Lung (tissue), 11 donors: ENCODE measurements at regions not wholly inside any gene's neighbourhood (a gene's known extent, or its start where the extent isn't known, plus 50 kb on each side); places are given as distances from the start of the nearest gene placed in this dataset.
A peak's percentile ranks its signal among the peaks of the same experiment; 100 is the strongest.

Experiments used
- ATAC-seq: fragments of 200-7000 bp; cut with Tn5 transposase; one replicate; pipeline ENCODE4 v1.9.1; 2020; ENCODE audit warnings: moderate number of reproducible peaks; ENCODE audit not compliant: insufficient read depth, low FRiP score
- DNase-seq, 3 donors: peaks; one replicate each; pipeline ENCODE4 v3.0.0-alpha.2; 2013 to 2017
- H3K27ac ChIP-seq, 2 donors: one replicate each; pipeline ENCODE4 v1.5.1; 2013; ENCODE audit warnings: mild to moderate bottlenecking in 2 of 2, moderate library complexity in 2 of 2, control low read depth in 1 of 2, inconsistent platforms in 1 of 2, low read depth in 1 of 2, low read length in 1 of 2
- H3K27me3 ChIP-seq, 3 donors: one replicate each; pipeline ENCODE4 v1.5.1; 2013; ENCODE audit warnings: low read length in 2 of 3; ENCODE audit not compliant: control insufficient read depth in 3 of 3, insufficient read depth in 3 of 3
- H3K36me3 ChIP-seq, 4 donors: one replicate each; pipeline ENCODE4 v1.5.1; 2013; ENCODE audit warnings: low read length in 4 of 4, mild to moderate bottlenecking in 1 of 4, moderate library complexity in 1 of 4; ENCODE audit not compliant: control insufficient read depth in 4 of 4, insufficient read depth in 4 of 4
- H3K4me1 ChIP-seq, 5 donors: one replicate each; pipeline ENCODE4 v1.5.1; 2013; ENCODE audit warnings: low read length in 5 of 5, mild to moderate bottlenecking in 2 of 5, moderate library complexity in 1 of 5; ENCODE audit not compliant: control insufficient read depth in 5 of 5, insufficient read depth in 5 of 5
- H3K4me3 ChIP-seq: one replicate; pipeline ENCODE4 v1.5.1; 2013; ENCODE audit warnings: mild to moderate bottlenecking, control low read depth, moderate library complexity
- H3K9ac ChIP-seq, 2 donors: one replicate each; pipeline ENCODE4 v1.5.1; 2013; ENCODE audit warnings: low read length in 2 of 2, control low read depth in 1 of 2; ENCODE audit not compliant: insufficient read depth in 1 of 2
- H3K9me3 ChIP-seq, 4 donors: one replicate each; pipeline ENCODE4 v1.5.1; 2013; ENCODE audit warnings: low read length in 3 of 4, mild to moderate bottlenecking in 1 of 4, moderate library complexity in 1 of 4; ENCODE audit not compliant: control insufficient read depth in 4 of 4, insufficient read depth in 3 of 4
- WGBS, 2 donors: extraction: QIAGEN DNeasy Blood & Tissue Kit; methylation state at CpG; one replicate each; pipeline ENCODE4 v1.1.7; 2013; 5-methylcytosine and 5-hydroxymethylcytosine counted together
- TF ChIP-seq, protein P1 (sequence below): IDR thresholded peaks from 2 replicates; pipeline ENCODE4 v1.5.1; 2012; ENCODE audit warnings: mild to moderate bottlenecking; ENCODE audit errors: control extremely low read depth, extremely low read depth
- donor health status: control.
- donor health status: control.
- donor health status: Bipolar disorder and iron deficiency.
- donor health status: healthy.
- donor health status: DM: yes; HTN: yes; CAD: no.

DNA sequence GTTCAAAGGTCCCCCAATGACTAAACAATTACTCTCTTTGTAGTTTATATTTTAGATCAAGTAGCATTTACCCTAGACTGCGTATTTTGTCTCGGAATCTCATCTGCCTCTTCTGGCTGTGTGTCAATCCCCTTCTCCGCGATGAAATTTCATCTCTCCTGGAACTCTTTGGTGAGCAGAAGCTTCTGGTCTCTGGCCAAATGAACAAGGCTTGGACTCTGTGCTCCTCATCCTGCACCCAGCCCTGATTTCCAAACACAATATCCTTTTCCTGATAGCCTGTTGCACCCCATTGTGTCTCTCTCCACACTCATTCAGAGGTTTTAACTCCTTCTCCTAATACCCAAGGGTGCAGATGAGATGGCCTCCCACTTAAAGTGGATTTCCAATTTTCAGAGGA is 609.4 kb upstream of the CDH5 start:
- Histone ChIP-seq H3K9me3 (no peaks in the 10 kb centered on the region), H3K27me3 (no peaks in the 10 kb centered on the region), H3K9ac (no peak overlapping the region), H3K4me3 (no peak overlapping the region), H3K4me1 (peaks cover 0 to 52% (median 9%) of the 10 kb centered on the region in 5 donors), H3K36me3 (no peaks in the 10 kb centered on the region), H3K27ac (no peak overlapping the region)
- DNase-seq (peak in 1 of 3 donors; percentile 31), ATAC-seq (no peak)
- whole genome bisulfite sequencing, 2 donors = 62 to 75% methylated on average over 4 of the region's 4 CpGs
- TF ChIP-seq, protein P1, sequence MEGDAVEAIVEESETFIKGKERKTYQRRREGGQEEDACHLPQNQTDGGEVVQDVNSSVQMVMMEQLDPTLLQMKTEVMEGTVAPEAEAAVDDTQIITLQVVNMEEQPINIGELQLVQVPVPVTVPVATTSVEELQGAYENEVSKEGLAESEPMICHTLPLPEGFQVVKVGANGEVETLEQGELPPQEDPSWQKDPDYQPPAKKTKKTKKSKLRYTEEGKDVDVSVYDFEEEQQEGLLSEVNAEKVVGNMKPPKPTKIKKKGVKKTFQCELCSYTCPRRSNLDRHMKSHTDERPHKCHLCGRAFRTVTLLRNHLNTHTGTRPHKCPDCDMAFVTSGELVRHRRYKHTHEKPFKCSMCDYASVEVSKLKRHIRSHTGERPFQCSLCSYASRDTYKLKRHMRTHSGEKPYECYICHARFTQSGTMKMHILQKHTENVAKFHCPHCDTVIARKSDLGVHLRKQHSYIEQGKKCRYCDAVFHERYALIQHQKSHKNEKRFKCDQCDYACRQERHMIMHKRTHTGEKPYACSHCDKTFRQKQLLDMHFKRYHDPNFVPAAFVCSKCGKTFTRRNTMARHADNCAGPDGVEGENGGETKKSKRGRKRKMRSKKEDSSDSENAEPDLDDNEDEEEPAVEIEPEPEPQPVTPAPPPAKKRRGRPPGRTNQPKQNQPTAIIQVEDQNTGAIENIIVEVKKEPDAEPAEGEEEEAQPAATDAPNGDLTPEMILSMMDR = no peak

DNA sequence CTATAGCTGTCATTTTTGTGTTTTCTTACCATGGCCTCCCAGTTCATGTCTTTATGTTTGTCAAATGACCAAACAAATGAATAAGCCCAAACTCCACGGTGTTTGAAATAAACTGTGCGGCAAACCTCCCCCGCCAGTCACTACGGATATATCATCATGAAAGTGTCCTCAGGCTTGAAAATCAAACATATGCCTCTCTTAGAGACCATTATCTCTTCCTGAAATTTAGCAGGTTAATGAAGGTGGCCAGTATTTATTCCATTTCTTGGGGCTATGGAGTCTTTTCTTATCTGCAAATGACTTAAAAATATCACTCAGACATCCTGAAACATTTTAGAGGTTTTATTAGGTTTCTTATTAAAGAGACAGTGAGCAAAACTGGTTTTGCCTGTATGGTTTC is 610.3 kb upstream of the CDH5 start:
- WGBS, 2 donors = 56 to 83% methylated on average over 4 of the region's 4 CpGs
- Histone ChIP-seq H3K4me3 (no peak overlapping the region), H3K4me1 (peaks cover 0 to 56% (median 14%) of the 10 kb centered on the region in 5 donors), H3K27me3 (no peaks in the 10 kb centered on the region), H3K36me3 (no peaks in the 10 kb centered on the region), H3K27ac (no peak overlapping the region), H3K9me3 (no peaks in the 10 kb centered on the region), H3K9ac (no peak overlapping the region)
- DNase-seq (no peak), ATAC-seq (no peak)
- TF ChIP-seq, protein P1 = no peak

DNA sequence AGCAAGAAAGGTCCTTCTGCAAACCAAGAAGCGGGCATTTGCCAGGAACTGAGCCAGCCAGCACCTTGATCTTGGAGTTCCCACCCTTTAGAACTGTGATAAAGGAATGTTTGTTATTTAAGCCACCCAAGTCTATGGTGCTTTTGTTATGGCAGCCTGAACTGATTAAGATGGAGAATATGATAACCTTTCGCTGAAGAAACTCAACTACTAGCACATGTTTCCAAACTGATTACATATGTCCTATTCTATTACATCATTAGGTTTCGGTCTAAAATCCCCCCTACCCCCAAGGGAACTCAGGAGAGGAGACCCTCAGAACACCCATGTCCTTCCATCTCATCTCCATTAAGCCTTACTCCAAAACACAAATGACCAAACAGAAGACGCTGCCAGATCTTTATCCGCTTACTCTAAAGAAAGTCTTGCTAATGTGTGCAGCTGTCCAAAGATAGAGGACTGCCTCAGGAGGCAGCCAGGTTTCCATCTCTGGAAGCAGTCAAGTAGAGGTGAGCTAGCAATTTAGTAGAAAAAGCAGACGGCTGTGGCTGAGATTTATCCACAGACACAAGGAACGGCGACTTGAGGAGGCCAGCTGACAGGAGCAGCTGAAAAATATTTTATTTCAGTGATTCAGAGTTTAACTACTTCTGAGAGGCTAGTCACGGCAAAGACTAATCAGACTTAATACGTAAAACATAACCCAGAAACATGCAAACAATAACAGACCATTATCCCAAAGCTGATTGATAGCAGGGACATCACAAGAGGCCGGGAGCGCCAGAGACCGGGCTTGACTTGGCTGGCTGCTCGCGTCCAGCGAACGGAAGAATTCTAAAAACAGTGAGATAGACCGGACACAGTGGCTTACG is 611.4 kb upstream of the CDH5 start:
- ATAC-seq (no peak), DNase-seq (peak; percentile 47 to 74 (median 65))
- Histone ChIP-seq H3K27me3 (no peaks in the 10 kb centered on the region), H3K9ac (peak overlapping the region in 1 of 2 donors; percentile 0), H3K27ac (no peak overlapping the region), H3K4me3 (no peak overlapping the region), H3K9me3 (peaks cover 0 to 3% (median 0%) of the 10 kb centered on the region in 4 donors), H3K36me3 (no peaks in the 10 kb centered on the region), H3K4me1 (peaks cover 0 to 56% (median 14%) of the 10 kb centered on the region in 5 donors)
- 86 to 91% methylated on average over 19 of the region's 19 CpGs for WGBS, 2 donors
- TF ChIP-seq, protein P1 = no peak

DNA sequence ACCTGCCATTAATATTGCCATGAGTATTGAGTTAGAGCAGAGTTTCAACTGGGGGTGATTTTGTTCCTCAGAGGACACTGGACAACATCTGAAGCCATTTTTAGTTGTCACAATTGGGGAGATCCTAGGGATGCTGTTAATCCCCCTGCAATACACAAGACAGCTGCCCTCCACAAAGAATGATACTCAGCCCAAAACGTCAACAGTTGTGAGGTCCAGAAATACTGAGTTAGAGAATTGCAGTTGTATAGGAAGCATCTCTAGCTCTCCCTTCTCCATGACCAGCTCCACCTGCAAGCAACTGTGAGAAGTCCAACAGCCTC is 614.0 kb upstream of the CDH5 start:
- Histone ChIP-seq H3K9ac (no peak overlapping the region), H3K4me3 (no peak overlapping the region), H3K9me3 (peaks cover 0 to 3% (median 0%) of the 10 kb centered on the region in 4 donors), H3K4me1 (peaks cover 0 to 46% (median 14%) of the 10 kb centered on the region in 5 donors), H3K36me3 (no peaks in the 10 kb centered on the region), H3K27me3 (no peaks in the 10 kb centered on the region), H3K27ac (no peak overlapping the region)
- ATAC-seq = no peak
- DNase-seq = no peak
- 49 to 77% methylated on average over 1 of the region's 1 CpG for WGBS, 2 donors
- TF ChIP-seq, protein P1 = no peak
